IPS-20b (cell line): ENCODE measurements at regions not wholly inside any gene's neighbourhood (a gene's known extent, or its start where the extent isn't known, plus 50 kb on each side); places are given as distances from the start of the nearest gene placed in this dataset.

Experiments
- H3K27ac ChIP-seq: one replicate; pipeline ENCODE4 v1.5.1; 2013; ENCODE audit warnings: low read length
- H3K27me3 ChIP-seq: 2 replicates; pipeline ENCODE4 v1.6.1; 2013; ENCODE audit warnings: mild to moderate bottlenecking, low read length, inconsistent platforms; ENCODE audit not compliant: insufficient read depth
- H3K36me3 ChIP-seq: 2 replicates; pipeline ENCODE4 v1.6.1; 2013; ENCODE audit warnings: low read depth, mild to moderate bottlenecking, inconsistent platforms, low read length, moderate library complexity; ENCODE audit not compliant: insufficient read depth
- H3K4me1 ChIP-seq: 2 replicates; pipeline ENCODE4 v1.6.1; 2013; ENCODE audit warnings: mild to moderate bottlenecking, control low read depth, inconsistent platforms, low read length, moderate library complexity; ENCODE audit not compliant: insufficient read depth
- H3K4me3 ChIP-seq: 2 replicates; pipeline ENCODE4 v1.5.1; 2013; ENCODE audit warnings: mild to moderate bottlenecking, low read length, inconsistent platforms
- H3K9ac ChIP-seq: 2 replicates; pipeline ENCODE4 v1.6.1; 2013; ENCODE audit warnings: low read depth, mild to moderate bottlenecking, inconsistent platforms, low read length, moderate library complexity
- H3K9me3 ChIP-seq: 2 replicates; pipeline ENCODE4 v1.6.1; 2013; ENCODE audit warnings: mild to moderate bottlenecking, low read depth, low read length, inconsistent platforms; ENCODE audit not compliant: insufficient read depth

- Histone ChIP-seq H3K9me3 (no peaks in the 10 kb centered on the region), H3K27ac (no peak overlapping the region), H3K36me3 (no peaks in the 10 kb centered on the region), H3K4me1 (peaks cover 4% of the 10 kb centered on the region; the same call in 1 of the 2 replicates), H3K9ac (no peak overlapping the region), H3K4me3 (no peak overlapping the region), H3K27me3 (no peaks in the 10 kb centered on the region; the same call in 1 of the 2 replicates)
These were observed 65.4 kb downstream of the UBIAD1 start for GRCh38 chr1:11338284-11338924.

DNA sequence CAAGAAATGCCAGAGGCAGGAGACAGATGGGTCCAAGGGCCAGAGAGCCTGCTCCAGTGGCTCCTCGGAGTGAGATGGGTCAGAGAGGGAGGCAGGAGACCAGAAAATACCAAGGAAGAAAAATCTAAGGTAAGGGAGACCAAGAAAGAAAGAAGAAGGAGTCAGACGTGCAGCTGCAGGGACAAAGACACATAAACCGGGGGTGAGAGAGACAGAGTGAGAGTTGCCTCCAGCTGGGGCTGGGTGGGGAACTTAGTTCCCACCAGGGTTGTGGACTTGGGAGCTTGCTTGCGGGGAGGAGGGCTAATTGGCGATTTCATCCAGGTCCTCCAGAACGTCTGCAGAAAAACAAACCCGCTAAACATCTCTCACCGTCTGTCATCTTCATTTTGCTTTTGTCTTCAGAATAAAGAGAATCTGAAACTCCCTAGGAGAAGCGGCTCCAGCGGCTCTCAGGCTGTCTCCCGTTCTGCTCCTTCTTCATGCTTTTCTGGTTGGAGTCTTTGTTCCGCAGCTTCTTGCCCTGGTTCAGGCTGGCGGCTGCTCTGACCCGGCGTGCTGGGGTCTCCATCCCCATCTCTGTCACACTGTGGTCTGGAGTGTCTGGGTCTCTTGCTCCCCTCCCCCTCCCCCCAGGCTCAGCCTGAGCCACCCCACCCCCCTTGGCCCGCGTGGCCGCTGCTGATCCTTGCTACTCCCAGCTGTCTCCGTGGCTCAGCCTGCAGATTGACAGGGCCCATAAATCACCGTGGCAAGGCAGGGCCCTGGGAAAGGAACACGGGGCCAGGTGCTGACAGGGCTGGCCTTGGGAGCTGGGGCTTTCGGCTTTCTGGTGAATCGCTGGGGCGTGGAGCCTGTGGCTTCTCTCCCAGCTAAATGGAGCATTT lies 66.6 kb downstream of the UBIAD1 start:
- Histone ChIP-seq H3K27ac (no peak overlapping the region), H3K27me3 (no peaks in the 10 kb centered on the region; the same call in 1 of the 2 replicates), H3K9ac (no peak overlapping the region; the same call in 1 of the 2 replicates)

GRCh38 chr1:11340233-11340632 lies 67.2 kb downstream of the UBIAD1 start:
- Histone ChIP-seq H3K4me1 (peaks cover 4% of the 10 kb centered on the region; the same call in 1 of the 2 replicates), H3K9ac (no peak overlapping the region), H3K4me3 (no peak overlapping the region), H3K9me3 (no peaks in the 10 kb centered on the region), H3K36me3 (no peaks in the 10 kb centered on the region), H3K27me3 (no peaks in the 10 kb centered on the region; the same call in 1 of the 2 replicates), H3K27ac (no peak overlapping the region)

More for the DNA sequence above, 66.6 kb downstream of the UBIAD1 start:
- Histone ChIP-seq H3K4me3 (no peak overlapping the region), H3K9me3 (no peaks in the 10 kb centered on the region), H3K4me1 (peaks cover 4% of the 10 kb centered on the region; the same call in 1 of the 2 replicates), H3K36me3 (no peaks in the 10 kb centered on the region)

- Histone ChIP-seq H3K27me3 (no peaks in the 10 kb centered on the region; the same call in 1 of the 2 replicates), H3K27ac (no peak overlapping the region), H3K36me3 (no peaks in the 10 kb centered on the region), H3K4me3 (no peak overlapping the region), H3K4me1 (peaks cover 4% of the 10 kb centered on the region; the same call in 1 of the 2 replicates), H3K9me3 (no peaks in the 10 kb centered on the region), H3K9ac (no peak overlapping the region)
These were observed 69.0 kb downstream of the UBIAD1 start for GRCh38 chr1:11341901-11342552.

- Histone ChIP-seq H3K9me3 (no peaks in the 10 kb centered on the region), H3K27ac (no peak overlapping the region), H3K27me3 (no peaks in the 10 kb centered on the region; the same call in 1 of the 2 replicates), H3K9ac (no peak overlapping the region), H3K36me3 (no peaks in the 10 kb centered on the region), H3K4me3 (no peak overlapping the region), H3K4me1 (peaks cover 4% of the 10 kb centered on the region; the same call in 1 of the 2 replicates)
These were observed 69.6 kb downstream of the UBIAD1 start for GRCh38 chr1:11342621-11343032.

- Histone ChIP-seq H3K9ac (no peak overlapping the region), H3K9me3 (no peaks in the 10 kb centered on the region), H3K27ac (no peak overlapping the region), H3K4me1 (no peaks in the 10 kb centered on the region), H3K27me3 (no peaks in the 10 kb centered on the region; the same call in 1 of the 2 replicates), H3K4me3 (no peak overlapping the region), H3K36me3 (no peaks in the 10 kb centered on the region)
These were observed 73.1 kb downstream of the UBIAD1 start for GRCh38 chr1:11345971-11346715.

- Histone ChIP-seq H3K27me3 (no peaks in the 10 kb centered on the region; the same call in 1 of the 2 replicates), H3K4me1 (peaks cover 6% of the 10 kb centered on the region; the same call in 1 of the 2 replicates), H3K4me3 (no peak overlapping the region), H3K9me3 (no peaks in the 10 kb centered on the region), H3K9ac (no peak overlapping the region), H3K27ac (no peak overlapping the region), H3K36me3 (no peaks in the 10 kb centered on the region)
These were observed 77.3 kb downstream of the UBIAD1 start for GRCh38 chr1:11350265-11350664.

GRCh38 chr1:11352058-11352715 lies 79.2 kb downstream of the UBIAD1 start:
- no peak overlapping the region for H3K9ac ChIP-seq
- peaks cover 19% of the 10 kb centered on the region; the same call in 1 of the 2 replicates for H3K4me1 ChIP-seq
- H3K9me3 ChIP-seq: no peaks in the 10 kb centered on the region
- no peaks in the 10 kb centered on the region for H3K36me3 ChIP-seq
- no peak overlapping the region for H3K27ac ChIP-seq
- no peaks in the 10 kb centered on the region; the same call in 1 of the 2 replicates for H3K27me3 ChIP-seq
- no peak overlapping the region for H3K4me3 ChIP-seq

DNA sequence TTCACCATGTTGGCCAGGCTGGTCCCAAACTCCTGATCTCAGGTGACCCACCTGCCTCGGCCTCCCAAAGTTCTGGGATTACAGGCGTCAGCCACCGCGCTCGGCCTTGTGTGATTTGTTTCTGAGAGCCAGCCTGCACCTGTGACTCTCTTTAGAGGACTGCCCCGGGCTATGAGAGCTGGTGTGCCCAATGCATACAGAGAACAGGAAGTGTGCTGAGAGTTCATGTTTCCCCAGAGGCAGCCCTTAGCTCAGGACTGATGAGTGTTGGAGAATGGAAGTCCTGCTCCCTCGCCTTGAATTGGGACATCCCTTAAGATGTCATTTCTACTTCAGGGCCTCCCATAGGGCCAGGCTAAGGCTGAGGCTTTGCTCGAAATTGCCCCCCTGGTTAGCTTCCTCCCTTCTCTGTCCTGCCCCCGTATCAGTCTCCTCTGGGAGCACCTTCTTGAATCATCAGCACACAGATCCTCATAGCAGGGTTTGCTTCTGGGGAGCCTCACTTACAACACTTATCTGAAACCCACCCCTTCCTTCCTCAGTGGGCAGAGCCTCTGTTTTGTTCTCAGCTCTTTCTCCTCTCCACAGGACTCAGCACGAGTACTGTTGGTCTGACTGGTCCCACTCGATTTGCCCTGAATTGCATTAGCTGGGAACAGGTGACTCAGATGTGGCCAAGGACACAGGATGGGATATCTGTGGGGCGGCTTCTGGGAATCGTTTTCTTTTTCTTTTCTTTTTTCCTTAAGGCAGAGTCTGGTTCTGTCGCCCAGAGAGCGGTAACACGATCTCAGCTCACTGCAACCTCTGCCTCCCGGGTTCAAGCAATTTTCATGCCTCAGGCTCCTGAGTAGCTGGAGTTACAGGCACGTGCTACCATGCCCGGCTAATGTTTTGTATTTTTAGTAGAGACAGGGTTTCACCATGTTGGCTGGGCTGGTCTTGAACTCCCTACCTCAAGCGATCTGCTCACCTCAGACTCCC lies 80.1 kb downstream of the UBIAD1 start:
- no peaks in the 10 kb centered on the region; the same call in 1 of the 2 replicates for H3K27me3 ChIP-seq
- no peaks in the 10 kb centered on the region for H3K36me3 ChIP-seq

More for the DNA sequence above, 80.1 kb downstream of the UBIAD1 start:
- H3K4me3 ChIP-seq: no peak overlapping the region
- no peak overlapping the region for H3K27ac ChIP-seq
- H3K9me3 ChIP-seq: no peaks in the 10 kb centered on the region
- H3K9ac ChIP-seq: no peak overlapping the region
- H3K4me1 ChIP-seq: peaks cover 23% of the 10 kb centered on the region; the same call in 1 of the 2 replicates
